ENCODE measurements at regions not wholly inside any gene's neighbourhood (a gene's known extent, or its start where the extent isn't known, plus 50 kb on each side); places are given as distances from the start of the nearest gene placed in this dataset.

GRCh38 chr12:88388566-88389540 is 191.4 kb downstream of the KITLG start:
- TF ChIP-seq EZH2 (IDR thresholded peaks at IDR 0.05) (no peak), POLR2AphosphoS5 (IDR thresholded peaks at IDR 0.05; ENCODE audit: borderline replicate concordance, low read depth, low read length) (no peak)
